Effector memory CD8-positive, alpha-beta T cell (primary cell): ENCODE measurements at regions not wholly inside any gene's neighbourhood (a gene's known extent, or its start where the extent isn't known, plus 50 kb on each side); places are given as distances from the start of the nearest gene placed in this dataset.

Experiments used
- ATAC-seq: fragments of 150-1000 bp; cut with Tn5 transposase; replicated peaks from 2 replicates; pipeline ENCODE4 v1.10.0; 2021; ENCODE audit warnings: mild to moderate bottlenecking, moderate library complexity
- DNase-seq, 3 experiments: peaks; one replicate each; pipeline ENCODE4 v3.0.0; 2021
- H3K27ac Mint-ChIP-seq, 2 donors: one replicate each; pipeline ENCODE4 v1.8.0; 2022; ENCODE audit warnings: mild to moderate bottlenecking in 2 of 2, mixed read lengths in 2 of 2, moderate library complexity in 2 of 2
- H3K27me3 Mint-ChIP-seq, 2 donors: one replicate each; pipeline ENCODE4 v1.8.0; 2022; ENCODE audit warnings: mixed read lengths in 2 of 2
- H3K36me3 Mint-ChIP-seq: one replicate; pipeline ENCODE4 v1.8.0; 2022; ENCODE audit warnings: mild to moderate bottlenecking, moderate library complexity, mixed read lengths; ENCODE audit not compliant: insufficient read depth
- H3K4me1 Mint-ChIP-seq, 2 donors: one replicate each; pipeline ENCODE4 v1.8.0; 2022; ENCODE audit warnings: low read depth in 2 of 2, mixed read lengths in 2 of 2
- H3K4me3 Mint-ChIP-seq, 2 donors: one replicate each; pipeline ENCODE4 v1.8.0; 2022; ENCODE audit warnings: mild to moderate bottlenecking in 2 of 2, mixed read lengths in 2 of 2, moderate library complexity in 2 of 2
- H3K9me3 Mint-ChIP-seq, 2 donors: one replicate each; pipeline ENCODE4 v1.8.0; 2022; ENCODE audit warnings: mixed read lengths in 2 of 2

DNA sequence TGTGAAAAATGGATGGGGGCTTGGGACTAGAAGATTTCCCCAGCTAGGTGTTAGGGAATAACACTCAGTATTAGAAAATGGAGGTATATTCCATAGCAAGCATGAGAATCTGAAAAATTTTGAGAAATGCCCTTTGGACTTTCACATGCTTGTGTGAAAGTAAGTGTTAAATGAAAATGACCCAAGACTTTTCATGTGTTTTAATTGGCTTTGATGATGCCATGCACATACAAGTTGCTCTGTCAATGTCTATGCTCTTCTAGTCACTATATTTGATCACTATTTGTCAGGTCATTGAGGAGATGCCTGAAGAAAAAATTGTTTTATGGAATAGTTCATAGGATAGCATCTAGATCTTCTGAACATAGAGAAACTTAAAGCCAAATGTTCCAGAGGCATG, 147.6 kb downstream of the SH2D1A start:
- DNase-seq (no peak), ATAC-seq (no peak)
- Mint-ChIP-seq H3K4me3 (no peak overlapping the region), H3K9me3 (no peaks in the 10 kb centered on the region), H3K27ac (no peak overlapping the region), H3K27me3 (no peaks in the 10 kb centered on the region), H3K36me3 (no peaks in the 10 kb centered on the region), H3K4me1 (no peaks in the 10 kb centered on the region)

GRCh38 chrX:124497386-124497785, 151.0 kb downstream of the SH2D1A start:
- H3K9me3 Mint-ChIP-seq, result no peaks in the 10 kb centered on the region
- no peaks in the 10 kb centered on the region for H3K4me1 Mint-ChIP-seq
- H3K36me3 Mint-ChIP-seq, result peaks cover 3% of the 10 kb centered on the region
- no peak for DNase-seq
- H3K27ac Mint-ChIP-seq, result no peak overlapping the region
- H3K4me3 Mint-ChIP-seq, result no peak overlapping the region
- no peaks in the 10 kb centered on the region for H3K27me3 Mint-ChIP-seq
- ATAC-seq, result no peak

- Mint-ChIP-seq H3K27me3 (no peaks in the 10 kb centered on the region), H3K36me3 (peaks cover 3% of the 10 kb centered on the region), H3K27ac (no peak overlapping the region), H3K4me1 (no peaks in the 10 kb centered on the region), H3K9me3 (no peaks in the 10 kb centered on the region), H3K4me3 (no peak overlapping the region)
- DNase-seq (no peak), ATAC-seq (no peak)
Measured at GRCh38 chrX:124501586-124501985, 155.2 kb downstream of the SH2D1A start.

DNA sequence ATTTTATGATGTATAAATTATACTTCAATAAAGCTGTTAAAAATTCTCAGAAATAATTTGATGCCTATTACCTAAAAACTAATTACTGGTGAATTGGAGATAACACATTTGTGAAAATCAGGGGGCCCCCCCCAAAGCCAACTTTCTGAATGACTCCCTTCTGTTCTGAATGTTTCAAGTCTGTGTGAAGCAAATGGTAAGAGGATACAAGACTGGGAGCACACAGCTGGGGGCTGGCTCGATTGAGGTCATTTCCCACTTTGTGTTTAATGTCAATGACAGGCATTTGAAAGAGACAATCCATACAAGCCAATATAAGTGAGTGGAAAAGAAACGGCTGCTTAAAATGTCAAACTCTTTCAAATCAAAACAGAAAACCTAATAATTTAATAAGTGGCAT, 155.8 kb downstream of the SH2D1A start:
- H3K27me3 Mint-ChIP-seq, result no peaks in the 10 kb centered on the region
- H3K4me1 Mint-ChIP-seq, result no peaks in the 10 kb centered on the region
- DNase-seq, result no peak
- ATAC-seq, result no peak
- no peaks in the 10 kb centered on the region for H3K9me3 Mint-ChIP-seq
- H3K27ac Mint-ChIP-seq, result no peak overlapping the region
- H3K36me3 Mint-ChIP-seq, result peaks cover 3% of the 10 kb centered on the region
- H3K4me3 Mint-ChIP-seq, result no peak overlapping the region

DNA sequence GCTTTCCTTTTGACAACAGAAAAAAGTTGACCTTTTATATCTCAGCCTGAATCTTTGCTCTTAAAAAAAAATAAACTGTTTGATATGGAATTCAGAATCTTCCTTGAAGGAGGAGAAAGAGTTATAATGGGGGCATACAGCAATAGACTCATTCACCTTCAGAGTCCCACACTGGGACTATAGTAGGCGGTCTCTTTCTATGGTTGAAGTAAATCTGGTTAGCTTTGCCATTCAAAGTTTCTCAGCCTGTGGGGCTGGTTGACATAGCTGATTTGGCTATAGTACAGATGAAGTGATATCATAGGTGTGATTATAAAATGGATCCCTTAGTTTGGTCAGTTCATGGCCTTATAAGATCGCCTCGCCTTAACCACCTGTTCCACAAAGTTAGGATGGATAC, 156.2 kb downstream of the SH2D1A start:
- H3K27me3 Mint-ChIP-seq, result no peaks in the 10 kb centered on the region
- DNase-seq (no peak), ATAC-seq (no peak)
- H3K9me3 Mint-ChIP-seq, result no peaks in the 10 kb centered on the region
- no peaks in the 10 kb centered on the region for H3K4me1 Mint-ChIP-seq
- no peak overlapping the region for H3K4me3 Mint-ChIP-seq
- no peak overlapping the region for H3K27ac Mint-ChIP-seq
- H3K36me3 Mint-ChIP-seq, result peaks cover 3% of the 10 kb centered on the region

DNA sequence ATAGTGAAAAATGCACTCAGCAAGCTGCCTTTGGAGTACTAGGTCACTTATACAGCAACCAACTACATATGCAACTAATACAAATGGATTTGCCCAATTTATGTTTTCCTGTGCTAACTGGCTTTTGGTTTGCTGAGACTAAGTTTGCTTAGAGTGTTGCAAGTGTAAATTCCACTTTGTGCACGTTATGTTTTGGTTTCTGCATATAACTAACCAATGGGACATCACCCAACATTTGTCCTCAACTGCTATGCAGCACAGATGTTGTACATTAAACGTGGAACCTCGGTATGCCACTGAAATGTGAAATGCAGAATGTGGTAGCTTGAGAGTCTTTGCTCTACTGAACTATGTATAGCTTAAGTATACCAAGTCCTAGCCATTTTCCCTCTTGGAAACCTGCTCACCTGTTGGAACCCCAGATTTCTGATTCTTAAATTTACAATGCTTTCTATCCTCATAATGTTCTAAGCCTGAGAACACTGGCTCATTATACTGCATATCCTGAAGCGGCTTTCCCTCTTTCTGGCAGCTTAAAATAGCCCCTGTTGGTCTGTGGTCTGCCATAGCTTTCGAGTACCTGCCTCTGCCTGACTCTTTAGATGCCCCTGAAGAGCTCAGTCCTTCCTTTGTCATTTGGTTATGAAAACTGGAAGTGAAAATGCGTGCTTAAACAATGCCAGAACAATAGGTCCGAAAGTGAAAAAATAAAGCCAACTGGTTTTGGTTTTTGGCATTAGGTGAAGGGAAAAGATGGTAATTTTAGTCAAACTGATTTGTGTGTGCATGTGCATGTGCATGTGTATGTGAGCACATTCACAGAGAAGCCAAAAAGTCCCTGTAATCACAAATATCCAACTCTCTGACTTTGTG, 158.0 kb downstream of the SH2D1A start:
- Mint-ChIP-seq H3K36me3 (peaks cover 3% of the 10 kb centered on the region), H3K4me3 (no peak overlapping the region), H3K27me3 (no peaks in the 10 kb centered on the region), H3K27ac (no peak overlapping the region), H3K4me1 (no peaks in the 10 kb centered on the region), H3K9me3 (no peaks in the 10 kb centered on the region)
- DNase-seq (no peak), ATAC-seq (no peak)

DNA sequence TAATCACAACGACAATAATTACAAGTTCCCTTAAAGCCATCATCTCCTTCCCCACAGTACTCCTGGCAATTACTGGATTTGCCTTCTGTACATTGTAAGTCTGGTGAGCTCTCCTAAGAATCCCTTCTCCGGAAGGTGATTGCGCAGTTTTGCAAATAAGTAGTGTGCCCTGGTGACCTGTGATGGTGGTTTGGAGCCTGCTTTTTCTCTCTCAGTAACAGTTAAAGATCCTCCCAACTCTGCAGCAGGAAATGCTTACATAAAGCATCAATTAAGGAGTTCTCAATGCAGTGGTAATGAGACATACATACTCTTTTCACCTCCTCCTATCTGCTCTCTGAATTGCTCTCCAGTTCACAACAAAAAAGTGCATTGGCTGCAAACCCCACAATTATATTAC, 159.7 kb downstream of the SH2D1A start:
- no peaks in the 10 kb centered on the region for H3K27me3 Mint-ChIP-seq
- H3K4me3 Mint-ChIP-seq, result no peak overlapping the region
- ATAC-seq (no peak), DNase-seq (no peak)
- H3K36me3 Mint-ChIP-seq, result peaks cover 3% of the 10 kb centered on the region
- no peaks in the 10 kb centered on the region for H3K9me3 Mint-ChIP-seq
- H3K4me1 Mint-ChIP-seq, result no peaks in the 10 kb centered on the region
- no peak overlapping the region for H3K27ac Mint-ChIP-seq

DNA sequence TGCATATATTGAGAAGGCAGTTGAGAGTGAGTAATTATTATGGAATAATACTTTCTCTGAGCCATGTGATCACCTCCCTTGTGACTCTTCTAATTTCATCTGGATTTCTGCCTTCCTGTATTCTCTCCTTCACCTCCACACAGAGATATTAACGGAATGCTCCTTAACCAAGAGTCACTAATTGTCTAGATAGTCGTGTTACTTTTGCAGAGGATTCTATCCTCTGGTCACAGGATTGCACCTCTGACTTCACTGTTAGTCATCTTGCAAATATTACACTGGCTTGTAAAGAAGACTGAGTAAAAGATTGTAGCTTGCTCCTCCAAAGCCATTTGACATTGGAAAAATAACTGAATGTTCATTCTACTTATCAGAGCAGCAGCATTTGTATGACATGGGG, 160.9 kb downstream of the SH2D1A start:
- ATAC-seq, result no peak
- Mint-ChIP-seq H3K4me3 (no peak overlapping the region), H3K9me3 (no peaks in the 10 kb centered on the region), H3K4me1 (no peaks in the 10 kb centered on the region), H3K27ac (no peak overlapping the region), H3K27me3 (no peaks in the 10 kb centered on the region), H3K36me3 (no peaks in the 10 kb centered on the region)
- DNase-seq, result no peak

- no peak for ATAC-seq
- Mint-ChIP-seq H3K4me1 (no peaks in the 10 kb centered on the region), H3K9me3 (no peaks in the 10 kb centered on the region), H3K36me3 (no peaks in the 10 kb centered on the region), H3K27ac (no peak overlapping the region), H3K4me3 (no peak overlapping the region), H3K27me3 (no peaks in the 10 kb centered on the region)
- no peak for DNase-seq
Measured at GRCh38 chrX:124518885-124519284, 172.5 kb downstream of the SH2D1A start.

DNA sequence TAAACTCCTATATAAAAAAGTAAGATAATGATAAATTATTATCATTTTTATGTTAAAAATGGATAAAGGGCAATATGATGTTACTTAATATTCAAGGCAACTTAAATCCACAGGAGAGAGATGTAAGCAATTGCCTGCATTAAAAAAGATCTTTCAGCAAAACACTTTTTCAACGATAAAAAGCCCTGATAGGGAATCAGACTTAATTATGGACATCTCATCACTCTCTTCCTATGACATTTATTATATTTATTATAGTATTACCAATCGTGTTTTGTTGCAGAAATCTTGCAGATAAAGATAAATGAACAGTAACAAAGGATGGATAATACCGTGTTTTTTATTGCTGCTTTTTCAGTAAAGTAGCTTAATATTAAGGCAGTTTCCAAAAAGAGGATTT, 178.5 kb downstream of the SH2D1A start:
- no peak overlapping the region for H3K27ac Mint-ChIP-seq
- ATAC-seq, result no peak
- no peaks in the 10 kb centered on the region for H3K27me3 Mint-ChIP-seq
- no peak overlapping the region for H3K4me3 Mint-ChIP-seq
- no peaks in the 10 kb centered on the region for H3K9me3 Mint-ChIP-seq
- H3K4me1 Mint-ChIP-seq, result no peaks in the 10 kb centered on the region
- DNase-seq, result no peak
- no peaks in the 10 kb centered on the region for H3K36me3 Mint-ChIP-seq

GRCh38 chrX:124529786-124530185, 183.4 kb downstream of the SH2D1A start:
- DNase-seq, result no peak
- Mint-ChIP-seq H3K27me3 (no peaks in the 10 kb centered on the region), H3K4me3 (no peak overlapping the region), H3K4me1 (no peaks in the 10 kb centered on the region), H3K27ac (no peak overlapping the region), H3K9me3 (no peaks in the 10 kb centered on the region), H3K36me3 (no peaks in the 10 kb centered on the region)
- ATAC-seq, result no peak

GRCh38 chrX:124530803-124531202, 184.4 kb downstream of the SH2D1A start:
- H3K36me3 Mint-ChIP-seq, result no peaks in the 10 kb centered on the region
- H3K4me1 Mint-ChIP-seq, result no peaks in the 10 kb centered on the region
- DNase-seq (no peak), ATAC-seq (no peak)
- H3K27ac Mint-ChIP-seq, result no peak overlapping the region
- no peaks in the 10 kb centered on the region for H3K9me3 Mint-ChIP-seq
- H3K4me3 Mint-ChIP-seq, result no peak overlapping the region
- no peaks in the 10 kb centered on the region for H3K27me3 Mint-ChIP-seq

DNA sequence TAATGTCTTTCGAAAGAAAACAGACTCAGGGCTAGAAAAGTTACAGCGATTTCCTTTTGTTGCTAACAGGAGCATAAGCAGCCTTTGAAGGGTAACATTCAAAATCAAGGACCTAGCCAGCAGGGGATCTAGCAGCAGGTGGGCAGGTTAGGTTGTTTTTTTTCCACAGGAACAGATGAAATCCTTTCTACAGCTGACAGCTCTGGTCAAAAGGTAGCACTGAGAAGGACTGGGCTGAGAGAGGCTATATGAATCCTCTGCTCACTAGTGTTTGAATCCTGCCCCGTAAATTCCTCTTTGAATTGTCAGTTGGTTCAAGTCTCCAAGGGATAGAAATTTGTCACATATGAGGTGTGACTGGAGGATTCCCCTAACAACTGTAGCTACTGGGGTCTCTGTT, 188.2 kb downstream of the SH2D1A start:
- H3K36me3 Mint-ChIP-seq, result no peaks in the 10 kb centered on the region
- H3K4me1 Mint-ChIP-seq, result no peaks in the 10 kb centered on the region
- no peak overlapping the region for H3K4me3 Mint-ChIP-seq
- H3K27ac Mint-ChIP-seq, result no peak overlapping the region
- DNase-seq (no peak), ATAC-seq (no peak)
- H3K9me3 Mint-ChIP-seq, result no peaks in the 10 kb centered on the region
- H3K27me3 Mint-ChIP-seq, result no peaks in the 10 kb centered on the region

- H3K4me3 Mint-ChIP-seq, result no peak overlapping the region
- no peak for ATAC-seq
- H3K27ac Mint-ChIP-seq, result no peak overlapping the region
- no peak for DNase-seq
- H3K4me1 Mint-ChIP-seq, result no peaks in the 10 kb centered on the region
- H3K27me3 Mint-ChIP-seq, result no peaks in the 10 kb centered on the region
- H3K36me3 Mint-ChIP-seq, result no peaks in the 10 kb centered on the region
- H3K9me3 Mint-ChIP-seq, result no peaks in the 10 kb centered on the region
Measured at GRCh38 chrX:124540474-124540873, 194.1 kb downstream of the SH2D1A start.
